Osteoblast (primary cell): ENCODE measurements at regions not wholly inside any gene's neighbourhood (a gene's known extent, or its start where the extent isn't known, plus 50 kb on each side); places are given as distances from the start of the nearest gene placed in this dataset.
A peak's percentile ranks its signal among the peaks of the same experiment; 100 is the strongest.

Source experiments
- DNase-seq: peaks from one replicate; pipeline ENCODE4 v3.0.0; 2011; ENCODE audit warnings: low spot score, mixed read lengths; ENCODE audit not compliant: insufficient read length; ENCODE audit errors: missing footprints
- H2AFZ ChIP-seq: 2 replicates; pipeline ENCODE4 v1.6.0; 2011; ENCODE audit warnings: mild to moderate bottlenecking, low read length
- H3K27ac ChIP-seq: 2 replicates; pipeline ENCODE4 v1.5.1; 2011; ENCODE audit warnings: mild to moderate bottlenecking, low read depth, low read length, moderate library complexity
- H3K27me3 ChIP-seq: 2 replicates; pipeline ENCODE4 v1.6.0; 2012; ENCODE audit warnings: mild to moderate bottlenecking, control low read depth, inconsistent platforms, low read length, moderate library complexity; ENCODE audit not compliant: insufficient read depth
- H3K36me3 ChIP-seq: 2 replicates; pipeline ENCODE4 v1.5.1; 2011; ENCODE audit warnings: mild to moderate bottlenecking, low read length, control low read depth, moderate library complexity; ENCODE audit not compliant: insufficient read depth
- H3K4me1 ChIP-seq: 2 replicates; pipeline ENCODE4 v1.5.1; 2011; ENCODE audit warnings: mild to moderate bottlenecking, low read length, control low read depth, moderate library complexity; ENCODE audit not compliant: insufficient read depth
- H3K4me2 ChIP-seq: 2 replicates; pipeline ENCODE4 v1.6.0; 2011; ENCODE audit warnings: mild to moderate bottlenecking, low read length; ENCODE audit not compliant: insufficient read depth
- H3K4me3 ChIP-seq: fragments of 200-600 bp; sonication (generic); 3 replicates; pipeline ENCODE4 v1.5.1; 2012; ENCODE audit warnings: mild to moderate bottlenecking, low read length, inconsistent platforms; ENCODE audit not compliant: insufficient read depth
- H3K79me2 ChIP-seq: 2 replicates; pipeline ENCODE4 v1.6.0; 2012; ENCODE audit warnings: mild to moderate bottlenecking, low read length, control low read depth, inconsistent platforms; ENCODE audit not compliant: insufficient read depth
- H3K9me3 ChIP-seq: 2 replicates; pipeline ENCODE4 v1.5.1; 2011; ENCODE audit warnings: low read depth, low read length, control low read depth
- H4K20me1 ChIP-seq: 2 replicates; pipeline ENCODE4 v1.6.0; 2012; ENCODE audit warnings: mild to moderate bottlenecking, low read length, control low read depth; ENCODE audit not compliant: insufficient read depth
- CTCF ChIP-seq: IDR thresholded peaks from 2 replicates; pipeline ENCODE4 v1.5.1; 2011; ENCODE audit warnings: mild to moderate bottlenecking, low read depth, low read length, moderate library complexity; ENCODE audit errors: extremely low read depth

- Histone ChIP-seq H3K4me1 (no peaks in the 10 kb centered on the region), H2AFZ (no peak overlapping the region)
- no peak for TF ChIP-seq CTCF
These were observed 90.5 kb upstream of the MBOAT1 start for GRCh38 chr6:20302702-20303251.

GRCh38 chr6:20306491-20306890, 94.2 kb upstream of the MBOAT1 start:
- H3K27me3 ChIP-seq: no peaks in the 10 kb centered on the region
- no peak overlapping the region for H3K4me2 ChIP-seq
- no peaks in the 10 kb centered on the region for H3K9me3 ChIP-seq
- H3K36me3 ChIP-seq: no peaks in the 10 kb centered on the region
- H3K4me1 ChIP-seq: no peaks in the 10 kb centered on the region
- H3K4me3 ChIP-seq: no peak overlapping the region
- H3K79me2 ChIP-seq: no peaks in the 10 kb centered on the region
- H4K20me1 ChIP-seq: no peaks in the 10 kb centered on the region
- TF ChIP-seq CTCF: no peak
- no peak for DNase-seq
- H2AFZ ChIP-seq: no peak overlapping the region
- H3K27ac ChIP-seq: no peak overlapping the region

More at GRCh38 chr6:20302702-20303251, 90.5 kb upstream of the MBOAT1 start:
- no peaks in the 10 kb centered on the region for H3K36me3 ChIP-seq
- H3K9me3 ChIP-seq: no peaks in the 10 kb centered on the region
- no peak overlapping the region for H3K4me2 ChIP-seq
- H3K79me2 ChIP-seq: no peaks in the 10 kb centered on the region
- H3K27me3 ChIP-seq: no peaks in the 10 kb centered on the region
- no peaks in the 10 kb centered on the region for H4K20me1 ChIP-seq
- DNase-seq: peak; percentile 72
- H3K27ac ChIP-seq: no peak overlapping the region
- H3K4me3 ChIP-seq: no peak overlapping the region

GRCh38 chr6:20309186-20309585, 92.5 kb upstream of the E2F3 start:
- H3K79me2 ChIP-seq: no peaks in the 10 kb centered on the region
- DNase-seq: no peak
- no peak overlapping the region for H3K27ac ChIP-seq
- no peaks in the 10 kb centered on the region for H3K36me3 ChIP-seq
- H3K9me3 ChIP-seq: no peaks in the 10 kb centered on the region
- H3K4me1 ChIP-seq: no peaks in the 10 kb centered on the region
- no peak for TF ChIP-seq CTCF
- no peak overlapping the region for H2AFZ ChIP-seq
- no peak overlapping the region for H3K4me3 ChIP-seq
- H3K4me2 ChIP-seq: no peak overlapping the region
- H3K27me3 ChIP-seq: no peaks in the 10 kb centered on the region
- no peaks in the 10 kb centered on the region for H4K20me1 ChIP-seq

GRCh38 chr6:20310185-20310584, 91.5 kb upstream of the E2F3 start:
- no peak for DNase-seq
- Histone ChIP-seq H3K4me3 (no peak overlapping the region), H3K4me1 (no peaks in the 10 kb centered on the region), H3K4me2 (no peak overlapping the region), H3K9me3 (no peaks in the 10 kb centered on the region), H3K36me3 (no peaks in the 10 kb centered on the region), H3K27ac (no peak overlapping the region), H3K79me2 (no peaks in the 10 kb centered on the region), H4K20me1 (no peaks in the 10 kb centered on the region), H2AFZ (no peak overlapping the region), H3K27me3 (no peaks in the 10 kb centered on the region)
- TF ChIP-seq CTCF: no peak
